GM23338 (cell line): ENCODE measurements at regions not wholly inside any gene's neighbourhood (a gene's known extent, or its start where the extent isn't known, plus 50 kb on each side); places are given as distances from the start of the nearest gene placed in this dataset.
A peak's percentile ranks its signal among the peaks of the same experiment; 100 is the strongest.

ENCODE experiments used
- ATAC-seq: fragments of 200-7000 bp; cut with Tn5 transposase; 3 replicates; pipeline ENCODE4 v1.9.1; 2020
- DNase-seq: peaks from one replicate; pipeline ENCODE4 v3.0.0-alpha.2; 2015; ENCODE audit warnings: low spot score
- H2AFZ ChIP-seq: fragments of 200-600 bp; sonication (generic); 2 replicates; pipeline ENCODE4 v1.8.0; 2016; ENCODE audit warnings: antibody characterized with exemption, mild to moderate bottlenecking, moderate library complexity
- H3F3A ChIP-seq: fragments of 200-600 bp; sonication (generic); replicated peaks from 2 replicates; pipeline ENCODE4 v1.8.0; 2017; ENCODE audit warnings: antibody characterized with exemption, mixed run types, low read depth
- H3K27ac ChIP-seq: fragments of 200-600 bp; sonication (generic); 2 replicates; pipeline ENCODE4 v1.6.1; 2016; ENCODE audit warnings: low read depth
- H3K27me3 ChIP-seq: fragments of 200-600 bp; sonication (generic); 2 replicates; pipeline ENCODE4 v1.8.0; 2016; ENCODE audit warnings: mild to moderate bottlenecking, mixed run types, moderate library complexity; ENCODE audit not compliant: insufficient read depth
- H3K36me3 ChIP-seq: fragments of 200-600 bp; sonication (generic); 2 replicates; pipeline ENCODE4 v1.8.0; 2016; ENCODE audit warnings: mild to moderate bottlenecking; ENCODE audit not compliant: insufficient read depth
- H3K4me1 ChIP-seq: fragments of 200-600 bp; sonication (generic); 2 replicates; pipeline ENCODE4 v1.8.0; 2016; ENCODE audit warnings: mild to moderate bottlenecking, moderate library complexity; ENCODE audit not compliant: insufficient read depth
- H3K4me2 ChIP-seq: fragments of 200-600 bp; sonication (generic); 2 replicates; pipeline ENCODE4 v1.7.1; 2017; ENCODE audit warnings: mixed run types
- H3K4me3 ChIP-seq: fragments of 200-600 bp; sonication (generic); 2 replicates; pipeline ENCODE4 v1.6.1; 2016; ENCODE audit warnings: mixed run types
- H3K79me2 ChIP-seq: fragments of 200-600 bp; sonication (generic); replicated peaks from 2 replicates; pipeline ENCODE4 v1.8.0; 2017; ENCODE audit warnings: mild to moderate bottlenecking; ENCODE audit not compliant: insufficient read depth
- H3K9me2 ChIP-seq: fragments of 200-600 bp; sonication (generic); 2 replicates; pipeline ENCODE4 v1.8.0; 2017; ENCODE audit not compliant: insufficient read depth
- H4K20me1 ChIP-seq: fragments of 200-600 bp; sonication (generic); replicated peaks from 2 replicates; pipeline ENCODE4 v1.8.0; 2017; ENCODE audit warnings: mild to moderate bottlenecking; ENCODE audit not compliant: insufficient read depth
- H3K27ac Mint-ChIP-seq: 2 replicates; pipeline ENCODE4 v1.8.0; 2020; ENCODE audit warnings: inconsistent platforms, mild to moderate bottlenecking, moderate library complexity, mixed read lengths
- H3K27me3 Mint-ChIP-seq: 3 replicates; pipeline ENCODE4 v1.8.0; 2022; ENCODE audit warnings: low read depth, mild to moderate bottlenecking, moderate library complexity, mixed read lengths, inconsistent platforms; ENCODE audit not compliant: insufficient read depth, poor library complexity
- H3K36me3 Mint-ChIP-seq: 3 replicates; pipeline ENCODE4 v1.8.0; 2021; ENCODE audit warnings: low read depth, mild to moderate bottlenecking, inconsistent platforms, moderate library complexity, mixed read lengths
- H3K4me1 Mint-ChIP-seq: 3 replicates; pipeline ENCODE4 v1.8.0; 2020; ENCODE audit warnings: mild to moderate bottlenecking, inconsistent platforms, mixed read lengths
- H3K4me3 Mint-ChIP-seq: 3 replicates; pipeline ENCODE4 v1.8.0; 2021; ENCODE audit warnings: moderate library complexity, mild to moderate bottlenecking, inconsistent platforms, mixed read lengths
- H3K9me3 Mint-ChIP-seq: 3 replicates; pipeline ENCODE4 v1.8.0; 2020; ENCODE audit warnings: moderate library complexity, mild to moderate bottlenecking, inconsistent platforms, mixed read lengths
- CREB1 ChIP-seq: fragments of 250-450 bp; sonication (Bioruptor Pico); IDR thresholded peaks from 2 replicates; pipeline ENCODE4 v1.5.0; 2020; ENCODE audit warnings: low read depth, mild to moderate bottlenecking, moderate library complexity
- CTCF ChIP-seq, 2 experiments: fragments of 200-600 bp in 1 of 2; sonication (generic) in 1 of 2; conservative IDR thresholded peaks; 2 replicates each; pipeline versions ENCODE4 v1.5.1 to v1.6.1; 2016 to 2017; ENCODE audit warnings: antibody characterized with exemption in 2 of 2, low read depth in 2 of 2, mild to moderate bottlenecking in 2 of 2, moderate library complexity in 1 of 2
- ETS1 ChIP-seq: IDR thresholded peaks from 2 replicates; pipeline ENCODE4 v1.6.1; 2016; ENCODE audit warnings: antibody characterized with exemption
- EZH2 ChIP-seq: fragments of 200-600 bp; sonication (generic); IDR thresholded peaks from one replicate; pipeline ENCODE4 v1.8.0; 2017; ENCODE audit warnings: antibody characterized with exemption, mild to moderate bottlenecking, low read depth; ENCODE audit not compliant: unreplicated experiment
- EZH2phosphoT487 ChIP-seq: fragments of 200-600 bp; sonication (generic); IDR thresholded peaks from one replicate; pipeline ENCODE4 v1.8.1; 2018; ENCODE audit warnings: antibody characterized with exemption; ENCODE audit not compliant: unreplicated experiment
- JUNB ChIP-seq: IDR thresholded peaks from one replicate; pipeline ENCODE4 v1.6.1; 2016; ENCODE audit warnings: antibody characterized with exemption; ENCODE audit not compliant: unreplicated experiment
- NANOG ChIP-seq: IDR thresholded peaks from 2 replicates; pipeline ENCODE4 v1.6.1; 2016; ENCODE audit warnings: antibody characterized with exemption, borderline replicate concordance
- POLR2AphosphoS5 ChIP-seq: IDR thresholded peaks from 2 replicates; pipeline ENCODE4 v1.6.1; 2016; ENCODE audit warnings: antibody characterized with exemption, low read depth
- REST ChIP-seq: IDR thresholded peaks from one replicate; pipeline ENCODE4 v1.6.1; 2018; ENCODE audit warnings: antibody characterized with exemption; ENCODE audit not compliant: unreplicated experiment
- STAT1 ChIP-seq: IDR thresholded peaks from one replicate; pipeline ENCODE4 v1.6.1; 2016; ENCODE audit warnings: antibody characterized with exemption; ENCODE audit not compliant: unreplicated experiment
- ZNF331 ChIP-seq: fragments of 250-450 bp; sonication (Bioruptor Pico); IDR thresholded peaks from 2 replicates; pipeline ENCODE4 v1.5.0; 2020; ENCODE audit warnings: low read depth, mild to moderate bottlenecking, moderate library complexity

- no peak overlapping the region for H3K4me3 Mint-ChIP-seq
- ATAC-seq (no peak; the same call in 2 of the 3 replicates), DNase-seq (peak; percentile 11)
- no peak overlapping the region for H3K27ac Mint-ChIP-seq
- Histone ChIP-seq H3K4me3 (no peak overlapping the region), H4K20me1 (no peaks in the 10 kb centered on the region), H3K4me2 (no peak overlapping the region), H3K9me2 (peaks cover 6% of the 10 kb centered on the region; the same call in 1 of the 2 replicates), H3F3A (no peaks in the 10 kb centered on the region), H2AFZ (no peak overlapping the region), H3K79me2 (no peaks in the 10 kb centered on the region), H3K4me1 (no peaks in the 10 kb centered on the region), H3K27me3 (no peaks in the 10 kb centered on the region), H3K27ac (no peak overlapping the region), H3K36me3 (no peaks in the 10 kb centered on the region)
- H3K27me3 Mint-ChIP-seq, result no peaks in the 10 kb centered on the region
- H3K36me3 Mint-ChIP-seq, result no peaks in the 10 kb centered on the region
- H3K4me1 Mint-ChIP-seq, result no peaks in the 10 kb centered on the region
- no peaks in the 10 kb centered on the region for H3K9me3 Mint-ChIP-seq
- no peak for TF ChIP-seq NANOG
- no peak for TF ChIP-seq JUNB
- no peak for TF ChIP-seq CREB1 (CRISPR knock-in tag)
- no peak for TF ChIP-seq EZH2
- no peak for TF ChIP-seq CTCF (conservative IDR thresholded peaks at IDR 0.05; ENCODE audit: low read depth in 2 of 2)
- TF ChIP-seq ETS1, result no peak
- TF ChIP-seq REST, result no peak
- TF ChIP-seq STAT1, result no peak
Observed at GRCh38 chr5:167096816-167097215, 1194.6 kb upstream of the WWC1 start.

GRCh38 chr5:167104351-167104750 is 1187.1 kb upstream of the WWC1 start:
- no peaks in the 10 kb centered on the region for H3K27me3 Mint-ChIP-seq
- no peaks in the 10 kb centered on the region for H3K27me3 ChIP-seq
- no peak for DNase-seq
- ATAC-seq, result no peak
- H3K27ac Mint-ChIP-seq, result no peak overlapping the region
- H3K4me3 ChIP-seq, result no peak overlapping the region
- no peak overlapping the region for H2AFZ ChIP-seq
- no peaks in the 10 kb centered on the region for H3K9me2 ChIP-seq
- H3K4me1 ChIP-seq, result no peaks in the 10 kb centered on the region
- no peak overlapping the region for H3K27ac ChIP-seq
- no peaks in the 10 kb centered on the region for H3K36me3 Mint-ChIP-seq
- no peaks in the 10 kb centered on the region; the same call in 1 of the 2 replicates for H4K20me1 ChIP-seq
- H3F3A ChIP-seq, result no peaks in the 10 kb centered on the region
- H3K9me3 Mint-ChIP-seq, result no peaks in the 10 kb centered on the region; the same call in 2 of the 3 replicates
- H3K4me3 Mint-ChIP-seq, result no peak overlapping the region
- no peak overlapping the region for H3K4me2 ChIP-seq
- no peaks in the 10 kb centered on the region for H3K36me3 ChIP-seq
- no peaks in the 10 kb centered on the region for H3K4me1 Mint-ChIP-seq
- H3K79me2 ChIP-seq, result no peaks in the 10 kb centered on the region
- no peak for TF ChIP-seq CTCF (conservative IDR thresholded peaks at IDR 0.05; ENCODE audit: low read depth in 2 of 2)
- no peak for TF ChIP-seq EZH2phosphoT487
- TF ChIP-seq REST, result no peak
- TF ChIP-seq ZNF331 (CRISPR knock-in tag), result no peak
- TF ChIP-seq ETS1, result no peak
- TF ChIP-seq STAT1, result no peak
- TF ChIP-seq POLR2AphosphoS5, result no peak
